HCT116 (cell line): ENCODE measurements at regions not wholly inside any gene's neighbourhood (a gene's known extent, or its start where the extent isn't known, plus 50 kb on each side); places are given as distances from the start of the nearest gene placed in this dataset.

Experiments used
- ATAC-seq: fragments of 200-7000 bp; cut with Tn5 transposase; 2 replicates; pipeline ENCODE4 v1.9.1; 2020; ENCODE audit warnings: mild to moderate bottlenecking, moderate library complexity
- BruUV-seq: library from RNA; stranded (reverse); fragments of 400-500 nt; replicated peaks from 2 replicates; lab custom pipeline; 2021; lab: Mats Ljungman, UMichigan
- CTCF ChIA-PET: fragments of 300-600 bp; sonication (Branson Sonifier 250); formaldehyde crosslinking; loops from one replicate; lab custom pipeline; 2021; ENCODE audit warnings: antibody characterized with exemption; lab: Charles Lee
- POLR2A ChIA-PET: fragments of 300-600, 350-600 bp; sonication (Branson Sonifier 250); formaldehyde crosslinking; loops from one replicate; lab custom pipeline; 2021; ENCODE audit warnings: antibody characterized with exemption; lab: Charles Lee
- RAD21 ChIA-PET, 2 experiments: fragments of 300-600 bp; sonication (Branson Sonifier 250); formaldehyde crosslinking; loops; one replicate each; lab custom pipeline; 2023; ENCODE audit warnings: low total read pairs in 2 of 2; ENCODE audit not compliant: uncharacterized antibody in 2 of 2, unreplicated experiment in 2 of 2, low non-redundant PET in 1 of 2; lab: Charles Lee
- DNase-seq: peaks from one replicate; pipeline ENCODE4 v3.0.0-alpha.2; 2010; ENCODE audit warnings: low read depth, low spot score
- H2AFZ ChIP-seq: fragments of 200-600 bp; shearing (Covaris generic), sonication (generic); 2 replicates; pipeline ENCODE4 v1.6.1; 2017; ENCODE audit warnings: low read depth, mixed run types, mixed read lengths, antibody characterized with exemption, low read length; ENCODE audit not compliant: poor library complexity, severe bottlenecking
- H3K27ac ChIP-seq: 2 replicates; pipeline ENCODE4 v1.5.1; 2012; ENCODE audit warnings: low read depth, low read length
- H3K27me3 ChIP-seq: fragments of 200-600 bp; sonication (generic); 2 replicates; pipeline ENCODE4 v1.6.1; 2016; ENCODE audit warnings: mixed run types, low read length, mixed read lengths; ENCODE audit not compliant: insufficient read depth
- H3K36me3 ChIP-seq, 2 experiments: fragments of 200-500 bp in 1 of 2; fragments of 200-600 bp in 1 of 2; sonication (Bioruptor generic) in 1 of 2; sonication (generic) in 1 of 2; 2 replicates each; pipeline versions ENCODE4 v1.5.1 to v1.6.1; 2014 to 2016; ENCODE audit warnings: low read length in 2 of 2, inconsistent platforms in 1 of 2, mixed read lengths in 1 of 2, mixed run types in 1 of 2; ENCODE audit not compliant: insufficient read depth in 2 of 2, control insufficient read depth in 1 of 2
- H3K4me1 ChIP-seq, 2 experiments: fragments of 200-600 bp in 1 of 2; sonication (generic) in 1 of 2; 2 replicates each; pipeline versions ENCODE4 v1.5.1 to v1.6.1; 2012 to 2017; ENCODE audit warnings: low read length in 2 of 2, inconsistent platforms in 1 of 2, mild to moderate bottlenecking in 1 of 2, mixed read lengths in 1 of 2, mixed run types in 1 of 2, moderate library complexity in 1 of 2; ENCODE audit not compliant: insufficient read depth in 2 of 2, control insufficient read depth in 1 of 2
- H3K4me2 ChIP-seq: fragments of 200-600 bp; sonication (generic); 2 replicates; pipeline ENCODE4 v1.6.1; 2017; ENCODE audit warnings: mixed run types, low read length, mixed read lengths
- H3K4me3 ChIP-seq, 2 experiments: fragments of 200-600 bp in 1 of 2; sonication (generic) in 1 of 2; replicated peaks in 1 of 2; 2 replicates each; pipeline ENCODE4 v1.5.1; 2011 to 2016; ENCODE audit warnings: low read length in 2 of 2, control low read depth in 1 of 2, low read depth in 1 of 2, mild to moderate bottlenecking in 1 of 2, mixed read lengths in 1 of 2, mixed run types in 1 of 2
- H3K79me2 ChIP-seq: fragments of 200-600 bp; sonication (generic); 2 replicates; pipeline ENCODE4 v1.6.1; 2017; ENCODE audit warnings: mild to moderate bottlenecking, mixed run types, low read length, moderate library complexity, mixed read lengths; ENCODE audit not compliant: insufficient read depth
- H3K9ac ChIP-seq: fragments of 200-600 bp; sonication (generic); 2 replicates; pipeline ENCODE4 v1.6.1; 2016; ENCODE audit warnings: low read length, mixed read lengths
- H3K9me2 ChIP-seq: fragments of 200-600 bp; sonication (generic), shearing (Covaris generic); 2 replicates; pipeline ENCODE4 v1.6.1; 2017; ENCODE audit warnings: mixed run types, mild to moderate bottlenecking, moderate library complexity; ENCODE audit not compliant: insufficient read depth
- H3K9me3 ChIP-seq, 2 experiments: fragments of 200-500 bp in 1 of 2; fragments of 200-600 bp in 1 of 2; sonication (Bioruptor generic) in 1 of 2; sonication (generic) in 1 of 2; 2 replicates each; pipeline ENCODE4 v1.6.1; 2014 to 2017; ENCODE audit warnings: low read length in 2 of 2, mixed read lengths in 2 of 2, inconsistent platforms in 1 of 2, low read depth in 1 of 2, mild to moderate bottlenecking in 1 of 2, mixed run types in 1 of 2, moderate library complexity in 1 of 2; ENCODE audit not compliant: control insufficient read depth in 1 of 2, insufficient read depth in 1 of 2
- H4K20me1 ChIP-seq: fragments of 200-600 bp; sonication (generic), shearing (Covaris generic); 2 replicates; pipeline ENCODE4 v1.6.1; 2017; ENCODE audit warnings: mixed run types, mild to moderate bottlenecking, moderate library complexity; ENCODE audit not compliant: insufficient read depth
- CTCF ChIP-seq, 3 experiments: fragments of 200-600 bp in 1 of 3; sonication (generic) in 1 of 3; IDR thresholded peaks in 2 of 3; conservative IDR thresholded peaks in 1 of 3; 2 replicates each; pipeline ENCODE4 v1.5.1; 2012 to 2017; ENCODE audit warnings: low read depth in 2 of 3, low read length in 2 of 3, antibody characterized with exemption in 1 of 3, borderline replicate concordance in 1 of 3, control low read depth in 1 of 3, mild to moderate bottlenecking in 1 of 3, mixed read lengths in 1 of 3, mixed run types in 1 of 3, moderate library complexity in 1 of 3; ENCODE audit not compliant: insufficient read depth in 1 of 3
- MAX ChIP-seq: IDR thresholded peaks from 2 replicates; pipeline ENCODE4 v1.6.1; 2012
- TCF7L2 ChIP-seq: IDR thresholded peaks from 2 replicates; pipeline ENCODE4 v1.7.0; 2011; ENCODE audit warnings: borderline replicate concordance, inconsistent platforms; ENCODE audit not compliant: insufficient read depth, insufficient read length; ENCODE audit errors: extremely low read depth
- ZNF274 ChIP-seq: fragments of 200-500 bp; sonication (Bioruptor generic); IDR thresholded peaks from 2 replicates; pipeline ENCODE4 v1.6.1; 2014; ENCODE audit warnings: mild to moderate bottlenecking, low read depth, low read length, inconsistent platforms
- intact Hi-C: fragments of 100-400 bp; cut with micrococcal nuclease; formaldehyde crosslinking; loops from 2 replicates; pipeline ENCODE4 v1.10.0; 2022

- TF ChIP-seq ZNF274 (no peak), TCF7L2 (no peak), MAX (no peak), CTCF (IDR thresholded peaks at IDR 0.05 in 2 of 3, conservative IDR thresholded peaks at IDR 0.05 in 1 of 3; ENCODE audit: borderline replicate concordance in 1 of 3, insufficient read depth in 1 of 3, low read depth in 2 of 3, low read length in 2 of 3) (no peak)
- peaks cover 0 to 6% of the 10 kb centered on the region in 2 experiments; a peak in 2 of 4 replicates for H3K4me1 ChIP-seq
- BruUV-seq = no TSS peak
- H3K9ac ChIP-seq = no peak overlapping the region
- RAD21 ChIA-PET = no interaction called here
- DNase-seq = no peak
- POLR2A ChIA-PET = no interaction called here
- CTCF ChIA-PET = no interaction called here
- H3K79me2 ChIP-seq = no peaks in the 10 kb centered on the region
- no peak for ATAC-seq
- H3K36me3 ChIP-seq = no peaks in the 10 kb centered on the region
- H3K27me3 ChIP-seq = no peaks in the 10 kb centered on the region
- no peaks in the 10 kb centered on the region for H3K9me3 ChIP-seq
- no peaks in the 10 kb centered on the region for H4K20me1 ChIP-seq
- no peaks in the 10 kb centered on the region for H3K9me2 ChIP-seq
- intact Hi-C loops = no loop called here
- no peak overlapping the region for H3K4me2 ChIP-seq
- H2AFZ ChIP-seq = no peak overlapping the region
- H3K4me3 ChIP-seq = no peak overlapping the region
- H3K27ac ChIP-seq = no peak overlapping the region
These were observed 70.3 kb upstream of the MYL10 start for GRCh38 chr7:101699399-101699798.
